HUES6 (cell line): ENCODE measurements at regions not wholly inside any gene's neighbourhood (a gene's known extent, or its start where the extent isn't known, plus 50 kb on each side); places are given as distances from the start of the nearest gene placed in this dataset.
"Not testable (repeated sequence)": the region's sequence is repeated elsewhere in the genome, so short reads cannot be mapped to it uniquely, and the experiment has no call there.

ENCODE experiments used
- H3K27ac ChIP-seq: 2 replicates; pipeline ENCODE4 v1.7.0; 2013; ENCODE audit warnings: low read depth, mild to moderate bottlenecking, low read length, inconsistent platforms
- H3K27me3 ChIP-seq: 2 replicates; pipeline ENCODE4 v1.6.1; 2013; ENCODE audit warnings: low read length; ENCODE audit not compliant: control insufficient read depth, insufficient read depth
- H3K36me3 ChIP-seq: 2 replicates; pipeline ENCODE4 v1.6.1; 2013; ENCODE audit warnings: low read length; ENCODE audit not compliant: control insufficient read depth, insufficient read depth
- H3K4me1 ChIP-seq: 2 replicates; pipeline ENCODE4 v1.6.1; 2013; ENCODE audit warnings: low read length; ENCODE audit not compliant: control insufficient read depth, insufficient read depth
- H3K4me3 ChIP-seq: 2 replicates; pipeline ENCODE4 v1.5.1; 2013; ENCODE audit warnings: low read depth, low read length
- H3K9ac ChIP-seq: one replicate; pipeline ENCODE4 v1.6.1; 2013; ENCODE audit warnings: mild to moderate bottlenecking, low read length
- H3K9me3 ChIP-seq: 2 replicates; pipeline ENCODE4 v1.6.1; 2013; ENCODE audit warnings: low read depth, low read length; ENCODE audit not compliant: control insufficient read depth, insufficient read depth

DNA sequence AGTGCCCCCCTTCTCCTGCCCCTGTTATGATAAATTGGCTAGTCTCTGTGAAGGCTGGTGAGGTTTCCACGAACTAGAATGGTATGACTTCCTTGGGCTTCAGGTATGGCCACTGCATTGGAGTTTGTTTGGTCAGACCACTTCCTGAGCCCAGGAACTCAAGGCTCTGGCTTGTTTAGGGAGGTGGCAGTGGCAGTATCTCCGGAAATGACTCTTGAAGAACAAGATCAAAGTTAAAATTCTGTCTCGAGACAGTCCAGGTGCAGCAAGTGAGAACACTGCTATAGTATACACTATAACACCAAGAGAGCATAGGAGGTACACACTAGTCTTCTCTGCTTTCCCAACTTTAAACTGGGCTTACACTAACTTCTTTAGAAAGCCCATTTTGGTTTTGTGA is 309.1 kb downstream of the KLF12 start:
- Histone ChIP-seq H3K9me3 (no peaks in the 10 kb centered on the region; the same call in 1 of the 2 replicates), H3K36me3 (no peaks in the 10 kb centered on the region), H3K27ac (no peak overlapping the region), H3K27me3 (no peaks in the 10 kb centered on the region), H3K4me3 (no peak overlapping the region), H3K9ac (no peak overlapping the region), H3K4me1 (0 out of 2 replicates have a peak, but pooled peaks cover 6% of the 10 kb centered on the region)

GRCh38 chr13:73822668-73823592 is 311.3 kb downstream of the KLF12 start:
- H3K9ac ChIP-seq = no peak overlapping the region
- no peaks in the 10 kb centered on the region; the same call in 1 of the 2 replicates for H3K9me3 ChIP-seq
- H3K27ac ChIP-seq = no peak overlapping the region
- H3K4me3 ChIP-seq = no peak overlapping the region
- no peaks in the 10 kb centered on the region for H3K27me3 ChIP-seq
- no peaks in the 10 kb centered on the region for H3K4me1 ChIP-seq
- no peaks in the 10 kb centered on the region for H3K36me3 ChIP-seq

GRCh38 chr13:73820688-73821087 is 313.5 kb downstream of the KLF12 start:
- no peaks in the 10 kb centered on the region for H3K4me1 ChIP-seq
- no peak overlapping the region for H3K9ac ChIP-seq
- no peaks in the 10 kb centered on the region for H3K27me3 ChIP-seq
- H3K27ac ChIP-seq = no peak overlapping the region
- no peak overlapping the region for H3K4me3 ChIP-seq
- no peaks in the 10 kb centered on the region for H3K36me3 ChIP-seq
- no peaks in the 10 kb centered on the region; the same call in 1 of the 2 replicates for H3K9me3 ChIP-seq

DNA sequence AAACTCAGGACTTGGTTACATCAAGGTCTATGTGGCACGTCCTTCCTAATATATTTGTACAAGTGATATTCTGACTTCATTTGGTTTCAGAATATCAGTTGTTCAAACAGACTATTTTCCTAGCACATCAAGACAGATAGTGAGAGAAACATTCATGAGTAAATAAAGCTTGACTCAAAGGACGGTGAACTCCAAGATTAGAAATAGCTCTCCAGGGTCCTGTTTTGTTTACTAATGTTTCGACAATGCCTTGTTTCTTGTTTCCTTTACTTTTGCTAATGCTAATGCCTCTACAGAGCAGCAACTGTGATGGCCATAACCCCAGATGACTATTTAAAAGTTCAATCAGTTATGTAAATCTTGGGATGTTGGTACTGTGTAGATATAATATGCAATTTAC is 313.9 kb downstream of the KLF12 start:
- Histone ChIP-seq H3K4me3 (no peak overlapping the region), H3K9ac (no peak overlapping the region), H3K27me3 (no peaks in the 10 kb centered on the region), H3K36me3 (no peaks in the 10 kb centered on the region), H3K9me3 (no peaks in the 10 kb centered on the region; the same call in 1 of the 2 replicates), H3K4me1 (no peaks in the 10 kb centered on the region), H3K27ac (no peak overlapping the region)

DNA sequence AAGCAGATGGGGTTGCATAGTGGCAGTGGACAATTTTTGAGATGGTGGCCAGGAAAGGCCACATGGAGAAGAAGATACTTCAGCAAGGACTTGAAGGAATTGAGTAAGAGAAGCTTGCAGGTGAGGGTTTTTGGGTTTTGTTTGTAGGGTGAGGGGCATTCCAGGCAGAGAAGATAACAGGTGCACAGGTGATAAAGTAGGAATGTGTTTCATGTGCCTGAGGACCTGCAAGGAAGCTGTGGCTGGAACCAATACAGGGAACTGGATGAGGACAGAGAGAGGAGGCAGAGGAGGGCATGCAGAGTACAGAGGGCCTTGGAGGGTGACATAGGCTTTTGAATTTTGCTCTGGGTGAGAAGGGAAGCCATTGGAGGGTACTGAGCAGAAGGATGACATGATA is 314.5 kb downstream of the KLF12 start:
- Histone ChIP-seq H3K4me3 (no peak overlapping the region), H3K9ac (no peak overlapping the region), H3K27me3 (no peaks in the 10 kb centered on the region), H3K9me3 (no peaks in the 10 kb centered on the region; the same call in 1 of the 2 replicates), H3K4me1 (no peaks in the 10 kb centered on the region), H3K36me3 (no peaks in the 10 kb centered on the region), H3K27ac (no peak overlapping the region)

DNA sequence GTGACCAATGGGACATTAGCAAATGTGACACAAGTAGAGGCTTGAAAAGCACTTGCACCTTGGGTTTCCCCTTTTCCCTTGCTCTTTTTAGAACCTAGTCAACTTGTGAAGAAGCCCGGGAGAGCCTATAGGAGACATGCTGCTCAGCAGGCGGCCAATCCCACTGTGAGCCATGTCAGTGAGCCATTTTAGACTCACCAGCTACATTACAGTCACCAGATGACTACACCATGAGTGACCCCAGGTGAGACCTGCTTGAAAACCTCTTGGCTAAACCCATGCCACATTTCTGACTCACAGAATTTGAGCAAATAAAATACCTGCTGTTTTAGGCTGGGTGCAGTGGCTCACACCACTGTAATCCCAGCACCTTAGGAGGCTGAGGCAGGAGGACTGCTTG is 317.5 kb downstream of the KLF12 start:
- Histone ChIP-seq H3K4me3 (no peak overlapping the region), H3K36me3 (no peaks in the 10 kb centered on the region), H3K9me3 (no peaks in the 10 kb centered on the region; the same call in 1 of the 2 replicates), H3K27me3 (no peaks in the 10 kb centered on the region), H3K27ac (no peak overlapping the region), H3K4me1 (no peaks in the 10 kb centered on the region), H3K9ac (no peak overlapping the region)

DNA sequence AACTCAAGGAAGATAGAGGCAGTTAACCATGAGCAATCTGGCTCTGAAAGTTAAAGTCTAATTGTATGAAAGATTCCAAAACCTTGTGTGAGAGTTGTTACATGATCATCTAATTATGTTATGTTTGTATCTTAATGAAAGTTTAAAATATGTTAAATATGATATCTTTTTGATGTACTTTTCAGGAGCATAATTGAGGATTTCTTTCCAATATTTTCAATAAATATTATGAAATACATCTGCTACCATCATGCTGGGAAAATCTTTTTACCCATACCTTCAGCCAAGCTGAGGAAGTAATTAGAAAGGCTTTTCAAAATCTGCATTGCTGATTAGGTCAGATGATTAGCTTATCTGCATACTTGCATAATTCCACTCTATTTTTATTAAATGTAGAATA is 318.4 kb downstream of the KLF12 start:
- no peaks in the 10 kb centered on the region for H3K4me1 ChIP-seq
- no peaks in the 10 kb centered on the region for H3K36me3 ChIP-seq
- H3K27ac ChIP-seq = no peak overlapping the region

GRCh38 chr13:73810647-73811046 is 323.6 kb downstream of the KLF12 start:
- H3K27ac ChIP-seq = no peak overlapping the region
- no peak overlapping the region for H3K4me3 ChIP-seq
- H3K9ac ChIP-seq = no peak overlapping the region
- no peaks in the 10 kb centered on the region for H3K9me3 ChIP-seq
- H3K27me3 ChIP-seq = no peaks in the 10 kb centered on the region
- H3K36me3 ChIP-seq = no peaks in the 10 kb centered on the region
- H3K4me1 ChIP-seq = peaks cover 3% of the 10 kb centered on the region; the same call in 1 of the 2 replicates

More for the DNA sequence above, 318.4 kb downstream of the KLF12 start:
- no peaks in the 10 kb centered on the region; the same call in 1 of the 2 replicates for H3K9me3 ChIP-seq
- no peak overlapping the region for H3K4me3 ChIP-seq
- no peak overlapping the region for H3K9ac ChIP-seq
- no peaks in the 10 kb centered on the region for H3K27me3 ChIP-seq

DNA sequence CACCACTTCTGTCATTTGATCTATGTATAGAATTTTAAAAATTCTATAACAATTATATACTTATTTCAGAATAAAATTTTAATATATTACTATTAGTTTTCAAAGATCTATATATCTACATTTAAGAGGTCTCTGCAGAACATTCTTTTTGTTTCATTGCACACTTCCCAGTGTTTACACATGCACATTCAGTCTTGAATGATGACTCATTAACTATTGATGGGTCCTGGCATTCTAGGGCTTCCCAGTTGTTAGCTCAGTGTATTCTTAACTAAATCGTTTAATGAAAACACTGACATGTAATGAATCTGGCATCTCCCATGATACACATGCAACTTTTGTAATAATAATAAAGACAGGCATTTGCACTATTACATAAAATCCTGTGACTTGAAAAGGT is 324.6 kb downstream of the KLF12 start:
- Histone ChIP-seq H3K9ac (no peak overlapping the region), H3K27me3 (no peaks in the 10 kb centered on the region), H3K36me3 (no peaks in the 10 kb centered on the region), H3K4me1 (peaks cover 3% of the 10 kb centered on the region; the same call in 1 of the 2 replicates), H3K27ac (no peak overlapping the region), H3K4me3 (no peak overlapping the region), H3K9me3 (no peaks in the 10 kb centered on the region)

DNA sequence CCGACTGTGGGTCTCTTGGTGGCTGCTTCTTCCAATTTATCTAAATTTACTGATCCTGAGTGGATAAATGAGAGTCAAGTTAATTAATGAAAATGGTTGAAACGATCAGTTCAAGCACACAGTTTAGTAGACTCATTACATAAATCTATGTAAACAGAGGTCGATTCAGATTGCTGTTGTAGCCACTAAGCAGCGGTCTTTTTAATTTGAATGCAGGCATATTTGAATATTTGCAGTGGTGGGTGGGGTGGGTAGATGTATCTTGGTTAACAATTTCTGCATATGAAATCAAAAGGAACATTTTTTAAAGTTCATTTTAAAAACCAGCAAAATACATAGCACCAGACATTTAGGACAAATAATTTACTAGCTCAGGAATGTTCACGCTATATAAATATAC is 325.9 kb downstream of the KLF12 start:
- H3K27me3 ChIP-seq = no peaks in the 10 kb centered on the region
- no peak overlapping the region for H3K27ac ChIP-seq
- no peak overlapping the region for H3K9ac ChIP-seq
- H3K4me3 ChIP-seq = no peak overlapping the region
- no peaks in the 10 kb centered on the region for H3K36me3 ChIP-seq
- no peaks in the 10 kb centered on the region for H3K9me3 ChIP-seq
- peaks cover 3% of the 10 kb centered on the region; the same call in 1 of the 2 replicates for H3K4me1 ChIP-seq

GRCh38 chr13:73805326-73805958 is 328.8 kb downstream of the KLF12 start:
- not testable (repeated sequence) for H3K4me3 ChIP-seq, H3K4me1 ChIP-seq, H3K9me3 ChIP-seq, H3K9ac ChIP-seq, H3K36me3 ChIP-seq, H3K27ac ChIP-seq, H3K27me3 ChIP-seq
